ENCODE measurements at regions not wholly inside any gene's neighbourhood (a gene's known extent, or its start where the extent isn't known, plus 50 kb on each side); places are given as distances from the start of the nearest gene placed in this dataset.

DNA sequence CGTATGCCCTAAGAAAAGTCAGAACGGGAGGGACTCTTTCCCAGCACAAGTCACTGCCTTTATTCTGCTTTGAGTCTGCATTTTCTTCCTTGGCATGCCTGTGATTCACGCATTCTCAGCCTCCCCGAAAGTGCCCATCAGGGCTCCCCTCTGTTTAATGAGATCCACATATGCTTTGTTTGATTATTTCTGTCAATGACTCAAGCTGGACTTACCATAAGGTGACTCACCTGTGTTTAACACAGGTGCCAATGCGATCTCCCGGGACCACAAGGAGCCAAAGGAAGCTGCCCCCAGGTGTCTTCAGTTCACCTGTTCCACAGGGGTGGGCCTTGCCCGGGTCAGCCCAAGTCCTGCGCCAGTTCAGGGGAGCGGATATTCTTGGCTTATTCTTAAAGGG lies 386.0 kb upstream of the SHH start:
- no peak for DNase-seq (ENCODE audit: low spot score)
- TF ChIP-seq, protein P1, sequence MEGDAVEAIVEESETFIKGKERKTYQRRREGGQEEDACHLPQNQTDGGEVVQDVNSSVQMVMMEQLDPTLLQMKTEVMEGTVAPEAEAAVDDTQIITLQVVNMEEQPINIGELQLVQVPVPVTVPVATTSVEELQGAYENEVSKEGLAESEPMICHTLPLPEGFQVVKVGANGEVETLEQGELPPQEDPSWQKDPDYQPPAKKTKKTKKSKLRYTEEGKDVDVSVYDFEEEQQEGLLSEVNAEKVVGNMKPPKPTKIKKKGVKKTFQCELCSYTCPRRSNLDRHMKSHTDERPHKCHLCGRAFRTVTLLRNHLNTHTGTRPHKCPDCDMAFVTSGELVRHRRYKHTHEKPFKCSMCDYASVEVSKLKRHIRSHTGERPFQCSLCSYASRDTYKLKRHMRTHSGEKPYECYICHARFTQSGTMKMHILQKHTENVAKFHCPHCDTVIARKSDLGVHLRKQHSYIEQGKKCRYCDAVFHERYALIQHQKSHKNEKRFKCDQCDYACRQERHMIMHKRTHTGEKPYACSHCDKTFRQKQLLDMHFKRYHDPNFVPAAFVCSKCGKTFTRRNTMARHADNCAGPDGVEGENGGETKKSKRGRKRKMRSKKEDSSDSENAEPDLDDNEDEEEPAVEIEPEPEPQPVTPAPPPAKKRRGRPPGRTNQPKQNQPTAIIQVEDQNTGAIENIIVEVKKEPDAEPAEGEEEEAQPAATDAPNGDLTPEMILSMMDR (IDR thresholded peaks at IDR 0.05; ENCODE audit: extremely low read depth, missing control alignments): no peak

DNA sequence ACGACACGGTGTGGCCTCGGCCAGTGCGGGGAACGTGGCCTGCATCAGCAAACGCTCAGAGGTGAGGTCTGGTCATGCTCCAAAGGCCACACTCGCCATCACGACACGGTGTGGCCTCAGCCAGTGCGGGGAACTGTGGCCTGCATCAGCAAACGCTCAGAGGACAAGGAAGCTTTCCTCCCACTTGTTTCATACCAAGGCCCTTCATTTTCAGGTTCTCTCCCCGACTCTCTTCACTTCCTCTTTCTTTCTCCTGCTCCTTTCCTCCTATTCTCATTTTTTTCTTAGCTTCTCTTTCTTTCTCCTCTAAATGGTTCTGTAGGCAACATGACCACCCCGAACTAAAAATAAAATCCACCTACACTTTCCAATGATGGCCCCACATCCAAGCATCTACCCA lies 384.4 kb upstream of the SHH start:
- TF ChIP-seq, protein P1 (IDR thresholded peaks at IDR 0.05; ENCODE audit: extremely low read depth, missing control alignments): no peak
- DNase-seq (ENCODE audit: low spot score): no peak

GRCh38 chr7:156195276-156195675 lies 383.0 kb upstream of the SHH start:
- DNase-seq (ENCODE audit: low spot score): no peak
- TF ChIP-seq, protein P1 (IDR thresholded peaks at IDR 0.05; ENCODE audit: extremely low read depth, missing control alignments): no peak

DNA sequence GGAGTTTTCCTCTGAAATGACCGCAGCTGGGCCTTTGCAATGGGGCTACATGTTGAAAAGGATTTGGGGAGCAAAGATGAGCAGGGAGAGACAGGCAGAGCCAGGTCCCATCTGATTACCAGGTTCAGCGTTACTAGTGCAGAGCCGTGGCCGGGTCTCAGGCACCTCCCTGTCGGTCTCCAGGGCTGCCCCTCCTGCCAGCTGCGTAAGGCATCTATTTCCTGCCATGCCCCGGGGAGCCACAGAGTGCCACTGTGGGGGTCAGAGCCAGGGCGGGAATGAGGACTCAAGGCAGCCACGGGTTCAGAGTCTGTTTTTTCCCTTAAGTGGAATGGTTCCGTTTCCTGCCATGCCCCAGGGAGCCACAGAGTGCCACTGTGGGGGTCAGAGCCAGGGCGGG lies 382.6 kb upstream of the SHH start:
- no peak for DNase-seq (ENCODE audit: low spot score)
- TF ChIP-seq, protein P1 (IDR thresholded peaks at IDR 0.05; ENCODE audit: extremely low read depth, missing control alignments): no peak

- TF ChIP-seq, protein P1 (IDR thresholded peaks at IDR 0.05; ENCODE audit: extremely low read depth, missing control alignments): no peak
- DNase-seq (ENCODE audit: low spot score): no peak
Observed at GRCh38 chr7:156192921-156193320, 380.7 kb upstream of the SHH start.

DNA sequence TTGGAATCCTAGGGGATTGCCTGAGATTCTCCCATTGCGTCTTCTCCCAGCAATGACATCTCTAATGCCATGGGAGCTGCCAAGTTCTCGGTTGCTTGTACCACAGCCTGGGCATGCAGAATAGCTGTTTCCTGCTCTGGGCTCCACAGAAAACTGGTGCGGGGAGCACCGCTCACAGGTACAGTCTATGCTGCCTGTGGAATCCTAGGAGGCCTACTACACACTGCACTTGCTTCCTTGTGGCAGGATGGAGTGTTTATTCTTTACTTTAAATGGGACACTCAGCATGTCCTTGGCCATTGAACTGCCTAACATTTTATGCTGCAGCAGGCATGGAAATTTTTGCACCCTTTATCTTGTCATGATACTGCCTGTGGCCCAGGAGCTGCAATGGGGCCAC lies 378.8 kb upstream of the SHH start:
- no peak for DNase-seq (ENCODE audit: low spot score)
- TF ChIP-seq, protein P1 (IDR thresholded peaks at IDR 0.05; ENCODE audit: extremely low read depth, missing control alignments): no peak

- TF ChIP-seq, protein P1 (IDR thresholded peaks at IDR 0.05; ENCODE audit: extremely low read depth, missing control alignments): no peak
- DNase-seq (ENCODE audit: low spot score): no peak
Observed at GRCh38 chr7:156185076-156185475, 372.8 kb upstream of the SHH start.
